MG63 (cell line): ENCODE measurements at regions not wholly inside any gene's neighbourhood (a gene's known extent, or its start where the extent isn't known, plus 50 kb on each side); places are given as distances from the start of the nearest gene placed in this dataset.
"Not testable (repeated sequence)": the region's sequence is repeated elsewhere in the genome, so short reads cannot be mapped to it uniquely, and the experiment has no call there.

Experiments
- DNase-seq: peaks from one replicate; pipeline ENCODE4 v3.0.0-alpha.2; 2020
- H3K27me3 ChIP-seq: fragments of 250-450 bp; sonication (Bioruptor Pico); 2 replicates; pipeline ENCODE4 v1.5.1; 2020; ENCODE audit warnings: mild to moderate bottlenecking, moderate library complexity
- H3K36me3 ChIP-seq: fragments of 250-450 bp; sonication (Bioruptor Pico); 2 replicates; pipeline ENCODE4 v1.5.1; 2020; ENCODE audit warnings: mild to moderate bottlenecking, moderate library complexity
- H3K4me3 ChIP-seq: fragments of 250-450 bp; sonication (Bioruptor Pico); 2 replicates; pipeline ENCODE4 v1.5.1; 2020; ENCODE audit warnings: mild to moderate bottlenecking, moderate library complexity
- H3K9me3 ChIP-seq: fragments of 250-450 bp; sonication (Bioruptor Pico); 2 replicates; pipeline ENCODE4 v1.5.1; 2020; ENCODE audit warnings: mild to moderate bottlenecking, moderate library complexity

- H3K9me3 ChIP-seq, result no peaks in the 10 kb centered on the region
- H3K36me3 ChIP-seq, result no peaks in the 10 kb centered on the region
- no peak overlapping the region for H3K4me3 ChIP-seq
- no peak for DNase-seq
- H3K27me3 ChIP-seq, result no peaks in the 10 kb centered on the region
These were observed 211.2 kb downstream of the SPP2 start for GRCh38 chr2:234261736-234262135.

GRCh38 chr2:234259440-234259839 is 208.9 kb downstream of the SPP2 start:
- no peaks in the 10 kb centered on the region for H3K9me3 ChIP-seq
- no peaks in the 10 kb centered on the region for H3K36me3 ChIP-seq
- DNase-seq, result no peak

GRCh38 chr2:234258562-234259141 is 208.2 kb downstream of the SPP2 start:
- Histone ChIP-seq H3K4me3 (no peak overlapping the region), H3K27me3 (no peaks in the 10 kb centered on the region)
- no peak for DNase-seq

More at GRCh38 chr2:234259440-234259839, 208.9 kb downstream of the SPP2 start:
- H3K27me3 ChIP-seq, result no peaks in the 10 kb centered on the region
- no peak overlapping the region for H3K4me3 ChIP-seq

DNA sequence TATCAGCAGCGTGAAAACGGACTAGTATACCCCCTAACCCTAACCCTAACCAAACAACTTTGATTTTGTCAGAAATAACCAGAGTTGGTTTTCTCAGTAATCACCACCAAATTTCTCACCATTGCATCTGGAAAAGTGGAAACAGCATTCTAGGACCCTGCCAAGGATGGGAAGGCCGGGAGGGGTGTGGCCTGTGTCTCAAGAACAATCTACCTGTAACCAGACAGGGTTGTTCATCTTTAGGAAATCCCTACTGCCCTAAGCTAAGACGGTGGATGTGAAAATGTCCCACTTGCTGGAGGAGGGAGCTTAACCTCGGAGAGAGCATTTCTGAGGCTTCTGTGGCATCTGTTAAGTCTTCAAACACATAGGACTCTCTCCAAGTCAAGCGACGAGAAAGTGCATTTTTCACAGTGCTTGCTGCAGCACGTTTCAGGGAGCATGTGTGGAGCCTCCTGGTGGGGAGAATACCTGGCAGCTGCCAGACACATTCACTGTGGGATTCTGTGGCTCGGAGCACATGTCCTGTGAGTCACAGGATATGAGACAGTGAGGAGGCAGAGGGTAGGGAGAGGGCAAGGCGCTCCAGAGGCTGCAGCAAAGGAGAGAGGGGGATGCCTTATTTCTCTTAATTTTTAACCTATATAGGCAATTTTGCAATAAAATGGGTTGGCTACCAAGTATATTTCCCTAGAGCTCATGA is 207.5 kb downstream of the SPP2 start:
- Histone ChIP-seq H3K27me3 (no peaks in the 10 kb centered on the region), H3K36me3 (no peaks in the 10 kb centered on the region), H3K4me3 (no peak overlapping the region), H3K9me3 (no peaks in the 10 kb centered on the region)
- DNase-seq, result peak; percentile 96

More at GRCh38 chr2:234258562-234259141, 208.2 kb downstream of the SPP2 start:
- Histone ChIP-seq H3K36me3 (no peaks in the 10 kb centered on the region), H3K9me3 (no peaks in the 10 kb centered on the region)

DNA sequence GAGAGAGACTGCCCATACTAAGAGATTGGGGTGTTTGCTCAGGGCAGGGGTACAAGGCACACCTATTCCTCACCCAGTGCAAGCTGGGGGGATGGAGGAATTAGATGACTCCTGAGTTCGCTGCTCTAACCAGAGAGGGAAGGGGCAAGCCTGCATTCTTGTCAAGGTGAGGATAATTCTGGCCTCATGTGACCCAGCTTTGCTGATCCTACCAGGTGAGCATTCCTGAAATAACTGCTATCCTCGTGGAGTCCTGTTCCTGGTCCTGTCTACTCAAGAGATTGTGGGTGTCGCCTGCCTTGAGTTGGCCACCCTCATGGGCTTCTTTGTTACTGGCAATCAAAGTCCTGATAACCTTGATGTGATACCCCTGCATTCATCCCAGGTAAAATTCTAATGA is 206.0 kb downstream of the SPP2 start:
- no peaks in the 10 kb centered on the region for H3K27me3 ChIP-seq
- DNase-seq, result no peak
- H3K36me3 ChIP-seq, result no peaks in the 10 kb centered on the region
- no peaks in the 10 kb centered on the region for H3K9me3 ChIP-seq
- no peak overlapping the region for H3K4me3 ChIP-seq

- Histone ChIP-seq H3K9me3 (no peaks in the 10 kb centered on the region), H3K36me3 (no peaks in the 10 kb centered on the region), H3K27me3 (no peaks in the 10 kb centered on the region), H3K4me3 (no peak overlapping the region)
- no peak for DNase-seq
These were observed 204.4 kb downstream of the SPP2 start for GRCh38 chr2:234254783-234255521.

DNA sequence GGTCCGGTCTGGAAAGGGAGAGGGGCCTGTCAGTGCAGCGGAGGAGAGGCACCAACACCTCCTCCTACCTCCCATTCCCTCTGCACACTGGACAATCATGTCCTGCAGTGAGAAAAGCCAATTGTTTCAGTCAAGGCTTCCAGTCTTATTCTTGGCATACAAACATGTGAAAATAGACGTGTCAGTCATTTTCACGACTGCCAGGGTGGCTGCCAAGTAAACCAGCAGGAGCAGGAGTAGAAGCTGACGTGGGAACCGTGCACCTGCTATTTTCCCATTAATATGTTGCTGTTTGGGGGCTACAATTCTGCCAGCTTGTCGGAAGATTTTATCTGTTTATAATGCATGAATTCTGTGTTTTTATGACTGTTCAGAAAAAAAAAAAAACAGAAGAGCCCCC is 202.3 kb downstream of the SPP2 start:
- DNase-seq, result no peak
- no peaks in the 10 kb centered on the region for H3K9me3 ChIP-seq

DNA sequence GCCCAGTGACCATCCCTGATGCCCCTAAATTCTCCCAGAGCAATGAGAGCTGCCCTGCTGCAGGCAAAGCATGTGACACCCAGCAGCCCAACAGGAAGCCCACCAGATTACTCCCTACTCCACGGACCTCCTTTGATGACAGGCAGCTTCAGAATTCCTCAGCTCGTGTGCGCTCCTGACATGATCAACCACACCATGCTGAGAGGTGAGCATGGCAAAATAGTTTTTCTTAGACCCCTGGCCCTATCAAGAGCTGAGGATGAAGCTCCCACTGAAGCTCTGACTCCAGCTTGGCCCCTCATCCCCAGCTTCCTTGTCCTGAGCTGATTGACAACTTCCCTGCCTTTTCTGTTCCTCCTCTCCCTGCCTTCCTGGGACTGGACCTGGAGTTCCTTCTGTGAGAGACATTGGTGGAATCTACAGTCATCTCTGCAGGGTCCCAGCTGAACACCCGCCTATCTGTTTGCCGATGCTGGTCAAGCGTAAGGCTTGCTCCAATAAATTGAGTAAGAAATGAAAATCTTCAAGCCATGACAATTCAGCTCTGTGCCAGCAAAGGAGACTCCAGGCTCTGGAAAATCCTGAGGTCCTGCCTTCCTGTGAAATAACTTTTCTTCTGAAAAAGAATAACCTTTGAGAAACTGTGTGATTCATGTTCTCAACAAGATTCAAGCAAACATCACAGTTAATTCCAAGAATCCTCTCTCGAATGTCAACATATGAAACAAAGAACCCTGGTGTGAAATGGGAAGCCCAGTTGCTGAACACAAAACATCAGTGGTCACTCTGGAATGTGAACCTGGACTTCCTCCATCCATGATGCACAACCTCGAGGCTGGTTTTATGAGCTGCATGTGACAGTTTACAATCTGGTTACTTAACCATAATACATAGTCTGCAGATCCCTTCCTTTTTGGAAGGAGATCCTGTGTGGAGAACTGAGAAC is 201.1 kb downstream of the SPP2 start:
- Histone ChIP-seq H3K9me3 (no peaks in the 10 kb centered on the region), H3K36me3 (no peaks in the 10 kb centered on the region), H3K27me3 (no peaks in the 10 kb centered on the region), H3K4me3 (no peak overlapping the region)
- peak; percentile 88 for DNase-seq

More for the DNA sequence above, 202.3 kb downstream of the SPP2 start:
- Histone ChIP-seq H3K36me3 (no peaks in the 10 kb centered on the region), H3K4me3 (no peak overlapping the region), H3K27me3 (no peaks in the 10 kb centered on the region)

DNA sequence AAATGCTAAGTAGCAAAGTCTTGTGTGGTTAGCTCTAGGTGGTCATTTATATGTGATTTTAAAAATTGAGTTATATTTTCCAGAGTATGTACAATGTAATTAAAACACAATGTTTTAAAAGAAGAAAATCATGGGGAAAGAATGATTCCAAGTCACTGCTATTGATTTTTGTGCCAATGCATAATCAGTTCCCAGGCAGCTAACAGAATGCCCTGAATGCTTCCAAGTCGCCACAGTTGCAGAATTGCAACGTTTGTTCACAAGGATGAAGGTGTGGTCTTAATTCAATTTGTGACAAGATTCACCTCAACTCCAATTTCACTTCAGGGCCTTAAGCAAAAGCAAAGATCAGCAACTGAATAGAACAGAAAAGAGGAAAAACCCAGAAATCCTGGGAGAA is 200.4 kb downstream of the SPP2 start:
- no peaks in the 10 kb centered on the region for H3K9me3 ChIP-seq
- H3K27me3 ChIP-seq, result no peaks in the 10 kb centered on the region
- DNase-seq, result no peak
- H3K36me3 ChIP-seq, result no peaks in the 10 kb centered on the region
- no peak overlapping the region for H3K4me3 ChIP-seq

- Histone ChIP-seq H3K36me3 (no peaks in the 10 kb centered on the region), H3K9me3 (no peaks in the 10 kb centered on the region; the same call in 1 of the 2 replicates), H3K4me3 (no peak overlapping the region), H3K27me3 (no peaks in the 10 kb centered on the region)
- peak; percentile 73 for DNase-seq
These were observed 199.4 kb downstream of the SPP2 start for GRCh38 chr2:234249873-234250272.

- Histone ChIP-seq H3K27me3 (no peaks in the 10 kb centered on the region), H3K9me3 (no peaks in the 10 kb centered on the region; the same call in 1 of the 2 replicates), H3K36me3 (no peaks in the 10 kb centered on the region), H3K4me3 (no peak overlapping the region)
- no peak for DNase-seq
These were observed 198.7 kb downstream of the SPP2 start for GRCh38 chr2:234249034-234249735.

DNA sequence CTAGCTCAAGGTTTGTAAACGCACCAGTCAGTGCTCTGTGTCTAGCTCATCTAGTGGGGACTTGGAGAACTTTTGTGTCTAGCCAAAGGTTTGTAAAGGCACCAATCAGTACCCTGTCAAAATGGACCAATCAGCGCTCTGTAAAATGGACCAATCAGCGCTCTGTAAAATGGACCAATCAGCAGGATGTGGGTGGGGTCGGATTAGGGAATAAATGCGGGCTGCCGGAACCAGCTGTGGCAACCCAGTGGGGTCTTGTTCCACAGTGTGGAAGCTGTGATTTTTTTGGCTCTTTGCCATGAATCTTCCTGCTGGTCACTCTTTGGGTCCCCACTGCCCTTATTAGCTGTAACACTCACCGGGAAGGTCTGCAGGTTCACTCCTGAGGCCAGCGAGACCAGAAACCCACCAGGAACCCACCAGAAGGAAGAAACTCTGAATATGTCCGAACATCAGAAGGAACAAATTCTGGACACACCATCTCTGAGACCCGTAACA is 197.8 kb downstream of the SPP2 start:
- not testable (repeated sequence) for H3K36me3 ChIP-seq, H3K27me3 ChIP-seq, DNase-seq, H3K4me3 ChIP-seq, H3K9me3 ChIP-seq

DNA sequence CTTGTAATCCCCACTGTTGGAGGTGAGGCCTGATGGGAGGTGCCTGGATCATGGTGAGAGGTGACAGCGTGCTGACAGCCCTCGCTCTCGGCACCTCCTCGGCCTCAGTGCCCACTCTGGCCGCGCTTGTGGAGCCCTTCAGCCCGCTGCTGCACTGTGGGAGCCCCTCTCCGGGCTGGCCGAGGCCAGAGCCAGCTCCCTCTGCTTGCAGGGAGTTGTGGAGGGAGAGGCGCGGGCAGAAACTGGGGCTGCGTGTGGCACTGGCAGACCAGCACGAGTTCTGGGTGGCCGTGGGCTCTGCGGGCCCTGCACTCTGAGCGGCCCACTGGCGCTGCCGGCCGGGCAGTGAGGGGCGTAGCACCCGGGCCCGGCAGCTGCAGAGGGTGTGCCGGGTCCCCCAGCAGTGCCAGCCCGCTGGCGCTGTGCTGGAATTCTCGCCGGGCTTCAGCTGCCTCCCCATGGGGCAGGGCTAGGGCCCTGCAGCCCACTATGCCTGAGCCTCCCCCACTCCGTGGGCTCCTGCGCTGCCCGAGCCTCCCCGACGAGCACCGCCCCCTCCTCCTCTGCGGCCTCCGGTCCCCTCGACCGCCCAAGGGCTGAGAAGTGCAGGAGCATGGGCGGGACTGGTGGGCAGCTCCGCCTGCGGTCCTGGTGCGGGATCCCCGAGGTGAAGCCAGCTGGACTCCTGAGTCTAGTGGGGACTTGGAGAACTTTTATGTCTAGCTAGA is 197.1 kb downstream of the SPP2 start:
- Histone ChIP-seq H3K27me3 (no peaks in the 10 kb centered on the region), H3K9me3 (no peaks in the 10 kb centered on the region; the same call in 1 of the 2 replicates), H3K36me3 (no peaks in the 10 kb centered on the region), H3K4me3 (no peak overlapping the region)
- no peak for DNase-seq

- H3K27me3 ChIP-seq, result no peaks in the 10 kb centered on the region
- DNase-seq, result peak; percentile 60
- no peaks in the 10 kb centered on the region for H3K36me3 ChIP-seq
- H3K4me3 ChIP-seq, result no peak overlapping the region
- H3K9me3 ChIP-seq, result no peaks in the 10 kb centered on the region; the same call in 1 of the 2 replicates
These were observed 195.4 kb downstream of the SPP2 start for GRCh38 chr2:234245945-234246344.

GRCh38 chr2:234243871-234244565 is 193.5 kb downstream of the SPP2 start:
- H3K36me3 ChIP-seq, result no peaks in the 10 kb centered on the region
- H3K27me3 ChIP-seq, result no peaks in the 10 kb centered on the region
- DNase-seq, result no peak
- peaks cover 4% of the 10 kb centered on the region; the same call in 1 of the 2 replicates for H3K9me3 ChIP-seq
- H3K4me3 ChIP-seq, result no peak overlapping the region
